MV-4-11 (cell line): ENCODE measurements at regions not wholly inside any gene's neighbourhood (a gene's known extent, or its start where the extent isn't known, plus 50 kb on each side); places are given as distances from the start of the nearest gene placed in this dataset.
"Not testable (repeated sequence)": the region's sequence is repeated elsewhere in the genome, so short reads cannot be mapped to it uniquely, and the experiment has no call there.

Experiments used
- DNase-seq: peaks from one replicate; lab custom pipeline; 2025; lab: John Stamatoyannopoulos, UW

GRCh38 chr1:95167503-95167902, 50.3 kb downstream of the TLCD4 start:
- DNase-seq: not testable (repeated sequence)

- no peak for DNase-seq
These were observed 50.9 kb downstream of the TLCD4 start for GRCh38 chr1:95168028-95168427.

- DNase-seq: no peak
These were observed 51.7 kb downstream of the TLCD4 start for GRCh38 chr1:95168761-95169351.

GRCh38 chr1:95169548-95169947, 52.4 kb downstream of the TLCD4 start:
- no peak for DNase-seq

GRCh38 chr1:95171270-95172245, 54.4 kb downstream of the TLCD4 start:
- no peak for DNase-seq

GRCh38 chr1:95176861-95177260, 57.1 kb upstream of the RWDD3 start:
- peak; percentile 67 for DNase-seq

- DNase-seq: no peak
These were observed 54.6 kb upstream of the RWDD3 start for GRCh38 chr1:95179205-95179986.

GRCh38 chr1:95180371-95180770, 53.6 kb upstream of the RWDD3 start:
- DNase-seq: no peak

- DNase-seq: no peak
These were observed 52.9 kb upstream of the RWDD3 start for GRCh38 chr1:95181096-95181495.

GRCh38 chr1:95183952-95184351, 50.1 kb upstream of the RWDD3 start:
- no peak for DNase-seq
